Spleen (tissue), 11 donors: ENCODE measurements at regions not wholly inside any gene's neighbourhood (a gene's known extent, or its start where the extent isn't known, plus 50 kb on each side); places are given as distances from the start of the nearest gene placed in this dataset.
"Not testable (repeated sequence)": the region's sequence is repeated elsewhere in the genome, so short reads cannot be mapped to it uniquely, and the experiment has no call there.

ENCODE experiments used
- DNase-seq: peaks from one replicate; pipeline ENCODE4 v3.0.0-alpha.2; 2020
- H3K27ac ChIP-seq, 8 donors: fragments of 200-600 bp; sonication (generic) in 7 of 8; 1 replicate in 4 of 8; 2 replicates in 4 of 8; pipeline versions ENCODE4 v1.5.0 to v1.8.0; 2016 to 2021; ENCODE audit warnings: inconsistent platforms in 4 of 8, mild to moderate bottlenecking in 4 of 8, moderate library complexity in 1 of 8
- H3K27me3 ChIP-seq, 7 donors: fragments of 200-600 bp; sonication (generic) in 6 of 7; replicated peaks in 1 of 7; 1 replicate in 4 of 7; 2 replicates in 3 of 7; pipeline versions ENCODE4 v1.5.0 to v1.8.0; 2016 to 2021; ENCODE audit warnings: inconsistent platforms in 3 of 7, mild to moderate bottlenecking in 1 of 7
- H3K36me3 ChIP-seq, 6 donors: fragments of 200-600 bp; sonication (generic) in 5 of 6; 1 replicate in 4 of 6; 2 replicates in 2 of 6; pipeline versions ENCODE4 v1.5.0 to v1.8.0; 2016 to 2021; ENCODE audit warnings: inconsistent platforms in 2 of 6
- H3K4me1 ChIP-seq, 6 donors: fragments of 200-600 bp; sonication (generic) in 5 of 6; 1 replicate in 3 of 6; 2 replicates in 3 of 6; pipeline versions ENCODE4 v1.5.0 to v1.8.0; 2016 to 2021; ENCODE audit warnings: inconsistent platforms in 3 of 6
- H3K4me3 ChIP-seq, 8 donors: fragments of 200-600 bp; sonication (generic) in 7 of 8; 1 replicate in 4 of 8; 2 replicates in 4 of 8; pipeline versions ENCODE4 v1.5.0 to v1.8.0; 2016 to 2021; ENCODE audit warnings: inconsistent platforms in 4 of 8, mild to moderate bottlenecking in 4 of 8, moderate library complexity in 2 of 8
- H3K9me3 ChIP-seq, 8 donors: fragments of 200-600 bp; sonication (generic) in 7 of 8; 1 replicate in 4 of 8; 2 replicates in 4 of 8; pipeline versions ENCODE4 v1.5.0 to v1.8.0; 2016 to 2021; ENCODE audit warnings: inconsistent platforms in 4 of 8
- POLR2A ChIP-seq, 3 donors: fragments of 450-650 bp; IDR thresholded peaks; one replicate each; pipeline ENCODE4 v1.5.1; 2017; ENCODE audit warnings: antibody characterized with exemption in 3 of 3, mild to moderate bottlenecking in 1 of 3
- POLR2AphosphoS5 ChIP-seq, 3 donors: sonication (generic); formaldehyde crosslinking; IDR thresholded peaks; one replicate each; pipeline ENCODE4 v1.5.1; 2017; ENCODE audit warnings: antibody characterized with exemption in 3 of 3
- WGBS, 5 donors: extraction: QIAGEN DNeasy Blood & Tissue Kit in 3 of 5; methylation state at CpG; one replicate each; pipeline versions ENCODE4 v1.1.5 to v1.1.7; 2013 to 2018; 5-methylcytosine and 5-hydroxymethylcytosine counted together
- intact Hi-C: fragments of 100-400 bp; cut with DNase I; formaldehyde crosslinking; loops from one replicate; pipeline ENCODE4 v1.15.0; 2023; ENCODE audit warnings: low total_unique reads
- TF ChIP-seq, protein P1 (sequence below), 11 experiments: fragments of 200-600 bp in 7 of 11; fragments of 450-650 bp in 4 of 11; sonication (generic) in 4 of 11; IDR thresholded peaks in 8 of 11; conservative IDR thresholded peaks in 3 of 11; 1 replicate in 7 of 11; 2 replicates in 4 of 11; pipeline versions ENCODE4 v1.4.0 to v1.8.0; 2016 to 2021; ENCODE audit warnings: antibody characterized with exemption in 11 of 11, inconsistent platforms in 4 of 11, mild to moderate bottlenecking in 1 of 11
- donor health status: healthy with polysubstance abuse.
- donor health status: DM: no; HTN: no; CAD: no; lungs with moderate emphysema.
- donor health status: DM: no; HTN: no; CAD: no.
- donor health status: Bipolar disorder and iron deficiency.
- donor health status: healthy.
- donor health status: DM: no; HTN: no; CAD: no.
- donor health status: DM: yes; HTN: yes; CAD: no.

DNA sequence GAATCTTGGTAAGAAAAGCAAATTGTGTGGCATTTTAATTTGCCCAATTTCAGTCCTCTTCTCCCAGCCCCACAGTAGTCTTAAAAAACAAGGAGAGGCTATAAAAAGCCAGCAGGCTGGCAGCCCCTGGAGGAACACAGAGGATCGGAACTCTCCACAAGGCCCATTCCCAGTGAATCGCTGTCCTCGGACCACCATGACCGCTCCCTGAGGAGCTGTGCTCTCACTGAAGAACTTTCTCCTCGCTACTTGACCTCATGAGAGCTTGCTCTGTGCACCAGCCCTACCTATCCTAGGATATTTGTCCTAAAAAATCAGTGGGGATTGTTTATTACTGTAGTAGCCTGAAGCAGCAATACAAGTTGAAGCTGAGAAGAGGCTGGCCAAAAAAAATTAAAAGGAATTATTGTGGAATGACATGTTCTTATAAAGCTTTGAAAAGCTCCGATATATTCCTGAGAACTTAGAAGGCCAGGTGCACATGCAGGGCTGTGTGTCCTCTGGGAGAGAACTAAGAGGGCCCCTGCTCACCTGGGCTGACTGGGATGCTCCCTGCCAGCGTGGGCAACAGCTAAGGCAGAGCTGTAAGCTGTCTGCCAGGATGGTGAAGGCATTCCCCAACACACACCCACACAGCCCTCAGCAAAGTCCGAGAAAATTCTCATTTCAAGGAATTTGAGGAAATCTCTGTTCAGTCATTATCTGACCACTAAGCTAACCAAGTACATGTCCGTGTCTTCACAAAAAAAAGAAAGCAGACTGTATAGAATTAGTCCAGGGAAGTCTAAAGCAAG lies 148.8 kb upstream of the SFSWAP start:
- Histone ChIP-seq H3K27ac (no peak overlapping the region), H3K4me1 (no peaks in the 10 kb centered on the region), H3K4me3 (no peak overlapping the region), H3K9me3 (no peaks in the 10 kb centered on the region), H3K27me3 (peaks cover 0 to 24% (median 0%) of the 10 kb centered on the region in 7 donors), H3K36me3 (no peaks in the 10 kb centered on the region)
- TF ChIP-seq, protein P1, sequence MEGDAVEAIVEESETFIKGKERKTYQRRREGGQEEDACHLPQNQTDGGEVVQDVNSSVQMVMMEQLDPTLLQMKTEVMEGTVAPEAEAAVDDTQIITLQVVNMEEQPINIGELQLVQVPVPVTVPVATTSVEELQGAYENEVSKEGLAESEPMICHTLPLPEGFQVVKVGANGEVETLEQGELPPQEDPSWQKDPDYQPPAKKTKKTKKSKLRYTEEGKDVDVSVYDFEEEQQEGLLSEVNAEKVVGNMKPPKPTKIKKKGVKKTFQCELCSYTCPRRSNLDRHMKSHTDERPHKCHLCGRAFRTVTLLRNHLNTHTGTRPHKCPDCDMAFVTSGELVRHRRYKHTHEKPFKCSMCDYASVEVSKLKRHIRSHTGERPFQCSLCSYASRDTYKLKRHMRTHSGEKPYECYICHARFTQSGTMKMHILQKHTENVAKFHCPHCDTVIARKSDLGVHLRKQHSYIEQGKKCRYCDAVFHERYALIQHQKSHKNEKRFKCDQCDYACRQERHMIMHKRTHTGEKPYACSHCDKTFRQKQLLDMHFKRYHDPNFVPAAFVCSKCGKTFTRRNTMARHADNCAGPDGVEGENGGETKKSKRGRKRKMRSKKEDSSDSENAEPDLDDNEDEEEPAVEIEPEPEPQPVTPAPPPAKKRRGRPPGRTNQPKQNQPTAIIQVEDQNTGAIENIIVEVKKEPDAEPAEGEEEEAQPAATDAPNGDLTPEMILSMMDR (IDR thresholded peaks at IDR 0.05 in 8 of 11, conservative IDR thresholded peaks at IDR 0.05 in 3 of 11) = no peak
- no peak for TF ChIP-seq POLR2A (IDR thresholded peaks at IDR 0.05)
- TF ChIP-seq POLR2AphosphoS5 (IDR thresholded peaks at IDR 0.05) = no peak
- 76 to 86% (median 78%) methylated on average over 9 of the region's 9 CpGs for WGBS, 5 donors
- intact Hi-C loops = no loop called here
- no peak for DNase-seq

DNA sequence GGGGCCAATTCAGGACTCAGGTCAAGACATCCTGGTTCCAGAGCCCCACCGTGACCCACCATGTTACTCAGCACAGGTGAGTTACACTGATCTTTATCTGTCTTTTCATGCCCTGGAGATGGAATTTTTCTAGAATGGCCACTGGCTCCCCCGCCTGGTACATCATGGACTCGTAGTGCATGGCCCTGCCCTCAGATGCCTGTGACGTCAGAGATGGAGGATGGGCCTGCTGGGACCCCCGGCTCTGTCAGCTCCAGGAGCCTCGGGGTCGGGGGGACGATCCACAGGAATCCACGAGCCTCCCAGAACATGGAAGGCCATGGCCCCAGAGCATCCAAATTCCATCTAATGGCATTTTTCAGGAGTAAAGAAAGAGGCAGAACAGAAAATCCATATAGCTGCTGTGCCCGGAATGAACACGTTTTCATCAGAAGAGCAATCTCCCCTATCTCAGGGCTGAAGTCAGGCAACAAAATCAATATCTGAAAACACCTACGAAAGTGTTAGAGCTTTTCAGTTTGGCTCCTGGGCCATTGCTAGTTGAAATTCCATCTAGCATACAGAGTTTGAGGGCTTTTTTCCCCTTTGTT lies 146.7 kb upstream of the SFSWAP start:
- H3K9me3 ChIP-seq, DNase-seq, H3K4me3 ChIP-seq, H3K36me3 ChIP-seq, H3K4me1 ChIP-seq, H3K27ac ChIP-seq, intact Hi-C loops: not testable (repeated sequence)
- 42 to 58% (median 49%) methylated on average over 8 to 12 of the region's 12 CpGs for WGBS, 5 donors
- peaks cover 0 to 34% (median 0%) of the 10 kb centered on the region in 7 donors for H3K27me3 ChIP-seq

DNA sequence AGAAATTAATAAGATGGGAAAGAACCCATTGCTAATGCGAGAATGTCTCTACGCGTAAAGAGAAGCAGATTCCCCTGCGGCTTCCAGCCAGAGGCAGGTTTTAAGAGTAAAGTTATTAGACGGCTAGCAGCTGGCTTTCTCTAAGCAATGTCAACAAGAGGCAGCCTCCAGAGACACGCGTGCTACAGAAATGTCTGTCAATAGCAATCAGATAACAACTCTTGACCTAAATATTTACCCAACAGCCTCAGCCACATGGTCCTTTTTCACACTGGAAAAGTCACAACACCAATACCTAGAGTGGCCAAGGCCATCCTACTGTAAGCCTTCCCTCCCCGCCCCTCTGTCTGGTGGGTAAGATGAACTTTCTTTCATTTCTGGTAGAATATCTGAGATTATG lies 146.0 kb upstream of the SFSWAP start:
- TF ChIP-seq, protein P1 (IDR thresholded peaks at IDR 0.05 in 8 of 11, conservative IDR thresholded peaks at IDR 0.05 in 3 of 11) = no peak
- TF ChIP-seq POLR2AphosphoS5 (IDR thresholded peaks at IDR 0.05) (no peak), POLR2A (IDR thresholded peaks at IDR 0.05) (no peak)
- H3K4me1 ChIP-seq = no peaks in the 10 kb centered on the region
- H3K36me3 ChIP-seq = no peaks in the 10 kb centered on the region
- H3K9me3 ChIP-seq = no peaks in the 10 kb centered on the region
- H3K4me3 ChIP-seq = no peak overlapping the region
- no peak overlapping the region for H3K27ac ChIP-seq
- intact Hi-C loops = no loop called here
- no peak for DNase-seq
- 71 to 90% (median 82%) methylated on average over 8 of the region's 8 CpGs for WGBS, 5 donors
- peaks cover 0 to 40% (median 0%) of the 10 kb centered on the region in 7 donors for H3K27me3 ChIP-seq

DNA sequence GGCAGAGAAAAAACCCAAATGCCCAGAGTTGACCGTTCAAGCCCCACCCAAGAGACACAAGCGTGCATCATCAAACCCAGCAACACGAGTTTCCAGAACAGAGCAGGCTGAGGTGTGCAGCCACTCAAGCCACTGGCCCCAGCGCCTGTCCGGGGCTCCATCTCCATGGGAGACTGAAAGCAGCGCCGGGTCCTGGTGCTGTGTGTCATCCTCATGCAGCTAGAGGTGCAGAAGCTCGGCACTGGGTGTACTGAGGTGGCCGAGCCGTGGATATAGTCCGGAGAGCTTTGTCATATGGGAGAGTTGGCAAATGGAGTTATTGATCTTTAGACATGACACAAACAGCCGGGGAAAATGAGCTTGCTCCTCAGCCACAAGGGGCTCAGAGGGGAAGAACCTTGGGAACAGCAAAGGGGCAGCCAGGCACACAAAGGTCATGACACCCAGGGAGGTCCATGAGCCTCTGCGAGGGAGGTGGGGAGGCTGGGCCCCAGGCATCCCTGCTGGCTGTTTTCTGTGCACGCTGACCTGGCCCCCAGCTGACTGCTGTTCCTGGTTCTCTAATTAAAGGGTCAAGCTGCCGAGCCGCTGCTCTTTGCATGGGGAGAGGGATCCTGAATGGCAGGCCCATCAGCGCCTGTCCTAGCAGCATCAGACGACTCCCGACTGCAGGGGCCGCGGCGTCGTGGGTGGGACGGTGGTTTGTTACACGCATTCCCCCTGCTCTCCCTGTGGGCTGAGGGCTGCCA lies 145.4 kb upstream of the SFSWAP start:
- Histone ChIP-seq H3K4me3 (no peak overlapping the region), H3K27ac (no peak overlapping the region), H3K9me3 (no peaks in the 10 kb centered on the region), H3K36me3 (no peaks in the 10 kb centered on the region), H3K4me1 (no peaks in the 10 kb centered on the region), H3K27me3 (peaks cover 0 to 46% (median 0%) of the 10 kb centered on the region in 7 donors)
- intact Hi-C loops = no loop called here
- WGBS, 5 donors = 70 to 85% (median 76%) methylated on average over 21 to 25 of the region's 25 CpGs
- TF ChIP-seq, protein P1 (IDR thresholded peaks at IDR 0.05 in 8 of 11, conservative IDR thresholded peaks at IDR 0.05 in 3 of 11) = no peak
- TF ChIP-seq POLR2A (IDR thresholded peaks at IDR 0.05) = no peak
- no peak for TF ChIP-seq POLR2AphosphoS5 (IDR thresholded peaks at IDR 0.05)
- DNase-seq = no peak
